K562 (cell line): ENCODE measurements at regions not wholly inside any gene's neighbourhood (a gene's known extent, or its start where the extent isn't known, plus 50 kb on each side); places are given as distances from the start of the nearest gene placed in this dataset.

Experiments used
- ATF2 ChIP-seq: sonication (generic); formaldehyde crosslinking; IDR thresholded peaks from 2 replicates; pipeline ENCODE4 v1.8.1; 2022; ENCODE audit warnings: missing genetic modification reagents
- BCOR ChIP-seq: fragments of 450-650 bp; IDR thresholded peaks from 2 replicates; pipeline ENCODE4 v1.6.1; 2016
- CBX5 ChIP-seq: IDR thresholded peaks from 2 replicates; pipeline ENCODE4 v1.6.1; 2014; ENCODE audit warnings: low read depth, borderline replicate concordance
- CHD4 ChIP-seq: fragments of 200-600 bp; sonication (generic); IDR thresholded peaks from 3 replicates; pipeline ENCODE4 v1.6.1; 2012; ENCODE audit warnings: low read depth, mild to moderate bottlenecking, mixed read lengths, low read length, inconsistent platforms; ENCODE audit not compliant: insufficient read depth, insufficient replicate concordance, poor library complexity, severe bottlenecking
- EP300 ChIP-seq: IDR thresholded peaks from 2 replicates; pipeline ENCODE4 v1.6.1; 2012; ENCODE audit warnings: low read length, improper control_type of control experiment
- FOXM1 ChIP-seq, 2 experiments: fragments of 450-650 bp in 1 of 2; sonication (generic) in 1 of 2; formaldehyde crosslinking in 1 of 2; IDR thresholded peaks; 2 replicates each; pipeline versions ENCODE4 v1.6.1 to v1.9.0; 2017 to 2022; ENCODE audit warnings: low read depth in 2 of 2, mild to moderate bottlenecking in 2 of 2, missing genetic modification reagents in 1 of 2, moderate library complexity in 1 of 2
- IRF2 ChIP-seq: sonication (generic); formaldehyde crosslinking; IDR thresholded peaks from 2 replicates; pipeline ENCODE4 v1.8.1; 2022; ENCODE audit warnings: mild to moderate bottlenecking, missing genetic modification reagents
- POLR2A ChIP-seq: fragments of 450-650 bp; conservative IDR thresholded peaks from 2 replicates; pipeline ENCODE4 v1.6.1; 2016
- PRMT5 ChIP-seq: sonication (generic); formaldehyde crosslinking; IDR thresholded peaks from 2 replicates; pipeline ENCODE4 v1.5.0; 2020; ENCODE audit warnings: missing genetic modification reagents
- SMAD1 ChIP-seq: fragments of 150-350 bp; IDR thresholded peaks from 2 replicates; pipeline ENCODE4 v1.6.1; 2014; ENCODE audit warnings: low read length, low read depth; ENCODE audit not compliant: partially characterized antibody
- TBL1XR1 ChIP-seq, 2 experiments: IDR thresholded peaks; 2 replicates each; pipeline ENCODE4 v1.6.1; 2012; ENCODE audit warnings: improper control_type of control experiment in 2 of 2, low read length in 2 of 2, mild to moderate bottlenecking in 1 of 2
- ZBTB33 ChIP-seq: sonication (generic); formaldehyde crosslinking; IDR thresholded peaks from 2 replicates; pipeline ENCODE4 v1.8.1; 2023; ENCODE audit warnings: mild to moderate bottlenecking, missing genetic modification reagents
- ZNF217 ChIP-seq: sonication (generic); formaldehyde crosslinking; IDR thresholded peaks from 2 replicates; pipeline ENCODE4 v1.8.0; 2022; ENCODE audit warnings: mild to moderate bottlenecking, missing genetic modification reagents
- ZNF655 ChIP-seq: fragments of 250-450 bp; sonication (Bioruptor Pico); IDR thresholded peaks from 2 replicates; pipeline ENCODE4 v1.5.0; 2021
- ZNF740 ChIP-seq, 3 experiments: fragments of 200-800 bp in 1 of 3; sonication (Bioruptor generic) in 1 of 3; sonication (generic) in 1 of 3; formaldehyde crosslinking in 1 of 3; IDR thresholded peaks; 2 replicates each; pipeline versions ENCODE4 v1.6.1 to v1.8.0; 2016 to 2022; ENCODE audit warnings: mild to moderate bottlenecking in 2 of 3, missing compliant biosample characterization in 2 of 3, missing genetic modification characterization in 2 of 3, missing genetic modification reagents in 1 of 3
- TF ChIP-seq, protein P1 (sequence below): sonication (generic); formaldehyde crosslinking; IDR thresholded peaks from 2 replicates; pipeline ENCODE4 v1.8.1; 2023; ENCODE audit warnings: mild to moderate bottlenecking, missing genetic modification reagents
- TF ChIP-seq, protein P2 (sequence below): fragments of 250-450 bp; sonication (Bioruptor Pico); IDR thresholded peaks from 2 replicates; pipeline ENCODE4 v1.9.0; 2021; ENCODE audit warnings: mild to moderate bottlenecking

DNA sequence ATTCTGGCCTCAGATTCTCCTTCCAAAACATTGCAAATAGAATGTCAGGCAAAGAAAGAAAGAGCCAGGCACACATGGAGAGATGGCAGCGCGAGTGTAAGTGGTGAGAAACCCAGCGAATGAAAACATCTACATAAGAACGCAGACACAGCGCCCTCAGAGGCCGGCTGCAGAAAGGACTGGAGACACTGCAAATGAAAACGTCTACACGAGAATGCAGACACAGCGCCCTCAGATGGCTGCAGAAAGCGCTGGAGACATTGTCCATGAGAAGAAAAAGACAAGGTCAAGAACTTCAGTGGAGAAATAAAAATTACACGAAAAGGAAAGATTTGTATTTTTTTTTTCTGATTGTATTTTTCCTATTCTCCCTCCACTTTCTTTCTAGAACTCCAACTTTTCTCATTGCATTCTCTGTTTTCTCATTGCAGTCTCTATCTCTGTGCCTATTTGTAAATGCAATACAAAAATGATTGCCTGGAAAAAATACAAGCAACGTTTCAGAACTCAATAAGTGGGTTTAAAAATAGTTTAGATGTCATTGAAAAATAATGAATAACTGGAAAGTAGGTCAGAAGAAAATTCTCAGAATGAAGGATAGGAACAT is 117.9 kb upstream of the LPCAT1 start (continued):
- TF ChIP-seq ZBTB33 (CRISPR knock-in tag) (peak; percentile 75; the same call in 1 of the 2 replicates), EP300 (0 out of 2 replicates have a peak, but pooled peaks have one; percentile 20), ZNF740 (CRISPR knock-in tag; IDR thresholded peaks at IDR 0.05) (no peak), ZNF740 (tag; IDR thresholded peaks at IDR 0.05) (no peak), POLR2A (no peak), CBX5 (no peak), ZNF655 (CRISPR knock-in tag) (no peak), CHD4 (no peak), ZNF217 (CRISPR knock-in tag) (no peak), TBL1XR1 (IDR thresholded peaks at IDR 0.05; ENCODE audit: low read length in 2 of 2) (0 out of 4 replicates have a peak, but pooled peaks of 1 of the 2 experiments have one; percentile 47), ATF2 (CRISPR knock-in tag) (no peak), BCOR (0 out of 2 replicates have a peak, but pooled peaks have one; percentile 35), PRMT5 (CRISPR knock-in tag) (no peak), IRF2 (CRISPR knock-in tag) (no peak), FOXM1 (IDR thresholded peaks at IDR 0.05; ENCODE audit: low read depth) (no peak), FOXM1 (CRISPR knock-in tag; IDR thresholded peaks at IDR 0.05; ENCODE audit: low read depth) (no peak), SMAD1 (no peak)
- TF ChIP-seq, protein P1, sequence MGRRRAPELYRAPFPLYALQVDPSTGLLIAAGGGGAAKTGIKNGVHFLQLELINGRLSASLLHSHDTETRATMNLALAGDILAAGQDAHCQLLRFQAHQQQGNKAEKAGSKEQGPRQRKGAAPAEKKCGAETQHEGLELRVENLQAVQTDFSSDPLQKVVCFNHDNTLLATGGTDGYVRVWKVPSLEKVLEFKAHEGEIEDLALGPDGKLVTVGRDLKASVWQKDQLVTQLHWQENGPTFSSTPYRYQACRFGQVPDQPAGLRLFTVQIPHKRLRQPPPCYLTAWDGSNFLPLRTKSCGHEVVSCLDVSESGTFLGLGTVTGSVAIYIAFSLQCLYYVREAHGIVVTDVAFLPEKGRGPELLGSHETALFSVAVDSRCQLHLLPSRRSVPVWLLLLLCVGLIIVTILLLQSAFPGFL (CRISPR knock-in tag) = no peak
- TF ChIP-seq, protein P2, sequence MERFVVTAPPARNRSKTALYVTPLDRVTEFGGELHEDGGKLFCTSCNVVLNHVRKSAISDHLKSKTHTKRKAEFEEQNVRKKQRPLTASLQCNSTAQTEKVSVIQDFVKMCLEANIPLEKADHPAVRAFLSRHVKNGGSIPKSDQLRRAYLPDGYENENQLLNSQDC (CRISPR knock-in tag) = no peak
